Neural progenitor cell (in vitro differentiated cells): ENCODE measurements at regions not wholly inside any gene's neighbourhood (a gene's known extent, or its start where the extent isn't known, plus 50 kb on each side); places are given as distances from the start of the nearest gene placed in this dataset.

ENCODE experiments used
- DNase-seq: peaks from one replicate; pipeline ENCODE4 v3.0.0-alpha.2; 2016; ENCODE audit warnings: low spot score
- H2AFZ ChIP-seq: fragments of 200-600 bp; sonication (generic); replicated peaks from 2 replicates; pipeline ENCODE4 v1.6.1; 2016; ENCODE audit warnings: antibody characterized with exemption
- H3F3A ChIP-seq: fragments of 200-600 bp; sonication (generic); 2 replicates; pipeline ENCODE4 v1.6.1; 2016; ENCODE audit warnings: antibody characterized with exemption, low read depth
- H3K27ac ChIP-seq: fragments of 200-600 bp; sonication (generic); 2 replicates; pipeline ENCODE4 v1.5.1; 2016; ENCODE audit warnings: mild to moderate bottlenecking
- H3K27me3 ChIP-seq: fragments of 200-600 bp; sonication (generic); 2 replicates; pipeline ENCODE4 v1.6.1; 2016; ENCODE audit warnings: mild to moderate bottlenecking, moderate library complexity
- H3K36me3 ChIP-seq: fragments of 200-600 bp; sonication (generic); 2 replicates; pipeline ENCODE4 v1.5.1; 2016
- H3K4me1 ChIP-seq: fragments of 200-600 bp; sonication (generic); 2 replicates; pipeline ENCODE4 v1.6.1; 2016; ENCODE audit warnings: mixed run types
- H3K4me2 ChIP-seq: fragments of 200-600 bp; sonication (generic); 2 replicates; pipeline ENCODE4 v1.6.1; 2016
- H3K4me3 ChIP-seq: fragments of 200-600 bp; sonication (generic); 2 replicates; pipeline ENCODE4 v1.5.1; 2016
- H3K79me2 ChIP-seq: fragments of 200-600 bp; sonication (generic); 2 replicates; pipeline ENCODE4 v1.6.1; 2016; ENCODE audit warnings: low read depth
- H3K9ac ChIP-seq: fragments of 200-600 bp; sonication (generic); 2 replicates; pipeline ENCODE4 v1.6.1; 2016
- H3K9me3 ChIP-seq: fragments of 200-600 bp; sonication (generic); 2 replicates; pipeline ENCODE4 v1.5.1; 2016; ENCODE audit warnings: low read depth
- H4K20me1 ChIP-seq: fragments of 200-600 bp; sonication (generic); 2 replicates; pipeline ENCODE4 v1.6.1; 2016; ENCODE audit warnings: low read depth
- H3K27ac Mint-ChIP-seq: 3 replicates; pipeline ENCODE4 v1.8.0; 2021; ENCODE audit warnings: mixed read lengths
- H3K27me3 Mint-ChIP-seq: 2 replicates; pipeline ENCODE4 v1.8.0; 2022; ENCODE audit warnings: low read depth, mild to moderate bottlenecking, inconsistent platforms, moderate library complexity, mixed read lengths; ENCODE audit not compliant: insufficient read depth
- H3K36me3 Mint-ChIP-seq: 3 replicates; pipeline ENCODE4 v1.8.0; 2021; ENCODE audit warnings: mixed read lengths
- H3K4me1 Mint-ChIP-seq: 3 replicates; pipeline ENCODE4 v1.8.0; 2021; ENCODE audit warnings: mixed read lengths
- H3K4me3 Mint-ChIP-seq: 3 replicates; pipeline ENCODE4 v1.8.0; 2021; ENCODE audit warnings: mild to moderate bottlenecking, moderate library complexity, mixed read lengths
- H3K9me3 Mint-ChIP-seq: 3 replicates; pipeline ENCODE4 v1.8.0; 2020; ENCODE audit warnings: mixed read lengths
- EZH2 ChIP-seq: fragments of 200-600 bp; sonication (generic); IDR thresholded peaks from 2 replicates; pipeline ENCODE4 v1.6.1; 2017; ENCODE audit warnings: antibody characterized with exemption, mild to moderate bottlenecking, moderate library complexity
- EZH2phosphoT487 ChIP-seq: fragments of 200-600 bp; sonication (generic); IDR thresholded peaks from 2 replicates; pipeline ENCODE4 v1.6.1; 2017; ENCODE audit warnings: antibody characterized with exemption
- TF ChIP-seq, protein P1 (sequence below): fragments of 200-600 bp; sonication (generic); IDR thresholded peaks from 2 replicates; pipeline ENCODE4 v1.5.1; 2017; ENCODE audit warnings: antibody characterized with exemption, mild to moderate bottlenecking

DNA sequence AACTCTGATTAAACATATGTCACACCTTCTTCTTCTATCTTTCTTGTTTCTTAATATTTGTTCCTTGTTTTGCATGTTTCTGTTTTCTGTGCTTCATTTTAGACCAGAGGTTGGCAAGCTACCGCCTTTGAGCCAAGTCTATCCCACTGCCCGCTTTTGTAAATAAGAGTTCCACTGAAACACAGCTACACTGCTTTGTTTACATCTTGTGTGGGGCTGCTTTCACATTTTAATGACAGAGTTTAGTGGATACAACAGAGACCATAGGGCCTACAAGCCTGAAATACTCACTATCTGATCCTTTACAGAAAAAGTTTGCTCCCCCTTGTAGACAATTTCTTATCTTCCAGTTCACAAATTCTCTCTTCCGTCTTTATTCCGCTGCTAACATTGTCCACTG is 109.4 kb upstream of the SPACA1 start:
- Mint-ChIP-seq H3K36me3 (no peaks in the 10 kb centered on the region), H3K4me1 (peaks cover 20% of the 10 kb centered on the region), H3K27ac (no peak overlapping the region), H3K4me3 (no peak overlapping the region), H3K27me3 (peaks cover 6% of the 10 kb centered on the region), H3K9me3 (peaks cover 3% of the 10 kb centered on the region)
- no peak overlapping the region for H3K4me2 ChIP-seq
- TF ChIP-seq EZH2phosphoT487 (no peak), EZH2 (no peak)
- TF ChIP-seq, protein P1, sequence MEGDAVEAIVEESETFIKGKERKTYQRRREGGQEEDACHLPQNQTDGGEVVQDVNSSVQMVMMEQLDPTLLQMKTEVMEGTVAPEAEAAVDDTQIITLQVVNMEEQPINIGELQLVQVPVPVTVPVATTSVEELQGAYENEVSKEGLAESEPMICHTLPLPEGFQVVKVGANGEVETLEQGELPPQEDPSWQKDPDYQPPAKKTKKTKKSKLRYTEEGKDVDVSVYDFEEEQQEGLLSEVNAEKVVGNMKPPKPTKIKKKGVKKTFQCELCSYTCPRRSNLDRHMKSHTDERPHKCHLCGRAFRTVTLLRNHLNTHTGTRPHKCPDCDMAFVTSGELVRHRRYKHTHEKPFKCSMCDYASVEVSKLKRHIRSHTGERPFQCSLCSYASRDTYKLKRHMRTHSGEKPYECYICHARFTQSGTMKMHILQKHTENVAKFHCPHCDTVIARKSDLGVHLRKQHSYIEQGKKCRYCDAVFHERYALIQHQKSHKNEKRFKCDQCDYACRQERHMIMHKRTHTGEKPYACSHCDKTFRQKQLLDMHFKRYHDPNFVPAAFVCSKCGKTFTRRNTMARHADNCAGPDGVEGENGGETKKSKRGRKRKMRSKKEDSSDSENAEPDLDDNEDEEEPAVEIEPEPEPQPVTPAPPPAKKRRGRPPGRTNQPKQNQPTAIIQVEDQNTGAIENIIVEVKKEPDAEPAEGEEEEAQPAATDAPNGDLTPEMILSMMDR = no peak
- no peaks in the 10 kb centered on the region for H4K20me1 ChIP-seq
- peaks cover 12% of the 10 kb centered on the region for H3K4me1 ChIP-seq
- no peak overlapping the region for H3K27ac ChIP-seq
- DNase-seq = no peak
- peaks cover 5% of the 10 kb centered on the region for H3F3A ChIP-seq
- H3K9me3 ChIP-seq = no peaks in the 10 kb centered on the region
- H3K27me3 ChIP-seq = no peaks in the 10 kb centered on the region
- no peak overlapping the region for H2AFZ ChIP-seq
- H3K4me3 ChIP-seq = no peak overlapping the region
- H3K9ac ChIP-seq = no peak overlapping the region
- H3K79me2 ChIP-seq = no peaks in the 10 kb centered on the region
- H3K36me3 ChIP-seq = no peaks in the 10 kb centered on the region

DNA sequence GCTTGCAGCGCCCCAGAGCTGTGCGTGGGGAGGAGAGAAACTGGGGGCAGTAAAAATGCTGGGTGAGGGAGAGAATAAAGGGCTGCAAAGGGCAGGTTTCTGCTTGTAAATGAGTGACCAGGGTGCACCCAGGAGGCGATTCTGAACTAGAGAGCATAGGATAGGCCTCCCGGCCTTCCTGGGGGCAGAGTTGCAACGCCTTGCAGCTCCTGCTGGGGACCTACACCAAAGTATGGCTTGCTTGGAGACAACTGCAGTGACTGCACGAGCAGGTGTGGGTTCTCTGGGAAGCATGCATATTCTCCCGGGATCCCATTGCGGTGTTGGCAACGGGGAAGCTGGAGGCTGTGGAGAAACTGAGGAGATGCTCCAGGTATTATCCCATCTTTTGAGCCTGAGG is 111.6 kb upstream of the SPACA1 start:
- Histone ChIP-seq H3K79me2 (no peaks in the 10 kb centered on the region), H3K4me2 (no peak overlapping the region), H2AFZ (no peak overlapping the region), H3K9ac (no peak overlapping the region), H3K27me3 (no peaks in the 10 kb centered on the region), H4K20me1 (no peaks in the 10 kb centered on the region), H3K4me1 (peaks cover 20% of the 10 kb centered on the region), H3K36me3 (no peaks in the 10 kb centered on the region), H3K9me3 (no peaks in the 10 kb centered on the region), H3K27ac (no peak overlapping the region), H3K4me3 (no peak overlapping the region), H3F3A (peaks cover 5% of the 10 kb centered on the region)
- H3K9me3 Mint-ChIP-seq = peaks cover 3% of the 10 kb centered on the region
- no peak overlapping the region for H3K27ac Mint-ChIP-seq
- TF ChIP-seq, protein P1 = no peak
- no peak for TF ChIP-seq EZH2
- TF ChIP-seq EZH2phosphoT487 = no peak
- H3K27me3 Mint-ChIP-seq = peaks cover 4% of the 10 kb centered on the region
- no peak for DNase-seq
- peaks cover 20% of the 10 kb centered on the region for H3K4me1 Mint-ChIP-seq
- H3K36me3 Mint-ChIP-seq = no peaks in the 10 kb centered on the region
- H3K4me3 Mint-ChIP-seq = no peak overlapping the region

DNA sequence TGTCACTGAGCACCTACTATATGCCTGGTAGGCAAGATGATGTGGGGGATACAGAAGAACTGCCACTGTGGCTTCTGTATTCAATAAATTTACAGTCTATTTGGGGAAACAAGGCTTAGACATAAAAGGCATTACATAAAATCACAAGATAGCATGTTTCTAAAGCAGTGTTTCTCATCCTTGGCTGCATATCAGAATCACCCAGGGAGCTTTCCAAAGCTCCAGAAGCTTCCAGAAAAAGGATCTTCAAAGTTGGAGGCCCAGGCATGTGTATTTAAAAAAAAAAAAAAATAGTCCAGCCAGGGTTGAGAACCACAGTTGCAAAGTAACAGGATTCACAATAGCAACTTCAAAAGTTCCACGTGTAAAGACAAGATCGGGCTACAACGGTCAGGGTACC is 112.4 kb upstream of the SPACA1 start:
- no peak for DNase-seq
- no peak overlapping the region for H3K4me3 ChIP-seq
- Mint-ChIP-seq H3K27me3 (peaks cover 4% of the 10 kb centered on the region), H3K36me3 (no peaks in the 10 kb centered on the region), H3K27ac (no peak overlapping the region), H3K4me3 (no peak overlapping the region), H3K9me3 (peaks cover 3% of the 10 kb centered on the region), H3K4me1 (peaks cover 21% of the 10 kb centered on the region)
- no peak overlapping the region for H3K4me2 ChIP-seq
- H2AFZ ChIP-seq = no peak overlapping the region
- peaks cover 20% of the 10 kb centered on the region for H3K4me1 ChIP-seq
- H4K20me1 ChIP-seq = no peaks in the 10 kb centered on the region
- H3K9me3 ChIP-seq = no peaks in the 10 kb centered on the region
- H3K27ac ChIP-seq = no peak overlapping the region
- peaks cover 5% of the 10 kb centered on the region for H3F3A ChIP-seq
- H3K27me3 ChIP-seq = no peaks in the 10 kb centered on the region
- TF ChIP-seq, protein P1 = no peak
- no peak for TF ChIP-seq EZH2phosphoT487
- no peak for TF ChIP-seq EZH2
- no peaks in the 10 kb centered on the region for H3K36me3 ChIP-seq
- no peak overlapping the region for H3K9ac ChIP-seq
- no peaks in the 10 kb centered on the region for H3K79me2 ChIP-seq

DNA sequence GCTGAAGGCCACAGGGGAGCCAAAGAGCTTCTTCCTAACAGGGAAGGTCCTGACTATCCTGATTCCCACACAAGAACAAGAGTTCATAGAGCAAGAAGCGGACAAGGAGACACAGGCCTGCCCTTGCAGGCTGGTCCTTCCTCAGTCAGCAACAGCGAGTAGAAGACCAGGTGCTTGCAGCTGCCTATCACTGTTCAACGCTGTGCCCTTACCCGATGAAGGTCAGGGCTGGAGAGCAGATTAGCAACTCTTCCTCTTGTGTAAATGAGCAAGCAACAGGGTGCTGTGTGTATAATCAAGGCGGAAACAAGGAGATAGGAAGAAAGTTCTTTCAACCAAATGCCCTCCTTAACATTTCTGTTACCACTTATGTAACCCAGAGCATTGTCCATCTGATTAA is 115.3 kb upstream of the SPACA1 start:
- Mint-ChIP-seq H3K4me3 (no peak overlapping the region), H3K27ac (peak overlapping the region; percentile 40), H3K36me3 (no peaks in the 10 kb centered on the region), H3K4me1 (peaks cover 28% of the 10 kb centered on the region), H3K27me3 (peaks cover 4% of the 10 kb centered on the region), H3K9me3 (peaks cover 3% of the 10 kb centered on the region)
- Histone ChIP-seq H3K9ac (no peak overlapping the region), H3F3A (no peaks in the 10 kb centered on the region), H3K27ac (no peak overlapping the region), H3K9me3 (no peaks in the 10 kb centered on the region), H3K4me1 (peaks cover 11% of the 10 kb centered on the region), H3K79me2 (no peaks in the 10 kb centered on the region), H3K4me3 (no peak overlapping the region), H3K4me2 (no peak overlapping the region), H3K36me3 (no peaks in the 10 kb centered on the region), H2AFZ (no peak overlapping the region), H4K20me1 (no peaks in the 10 kb centered on the region), H3K27me3 (no peaks in the 10 kb centered on the region)
- TF ChIP-seq EZH2phosphoT487 = no peak
- no peak for TF ChIP-seq EZH2
- TF ChIP-seq, protein P1 = no peak
- no peak for DNase-seq
